ENCODE measurements at regions not wholly inside any gene's neighbourhood (a gene's known extent, or its start where the extent isn't known, plus 50 kb on each side); places are given as distances from the start of the nearest gene placed in this dataset.

- Histone ChIP-seq H3K4me2 (ENCODE audit: insufficient read depth, low read length) (no peak overlapping the region), H3K9ac (replicated peaks; ENCODE audit: extremely low read depth, insufficient read depth, low read length) (no peak overlapping the region), H2AFZ (ENCODE audit: low read depth, low read length) (no peak overlapping the region), H3K4me1 (ENCODE audit: control insufficient read depth, extremely low read depth, insufficient read depth, low read length) (no peaks in the 10 kb centered on the region), H3K27me3 (ENCODE audit: control insufficient read depth in 2 of 2, insufficient read depth in 2 of 2, low read length in 2 of 2) (no peaks in the 10 kb centered on the region), H3K27ac (ENCODE audit: insufficient read depth, low read depth, low read length) (no peak overlapping the region), H3K36me3 (ENCODE audit: control insufficient read depth in 2 of 2, extremely low read depth in 1 of 2, insufficient read depth in 2 of 2, low read length in 2 of 2) (no peaks in the 10 kb centered on the region), H3K4me3 (replicated peaks in 1 of 3; ENCODE audit: insufficient read depth in 1 of 3, low read depth in 1 of 3, low read length in 3 of 3) (no peak overlapping the region), H3K9me3 (replicated peaks; ENCODE audit: control insufficient read depth, insufficient read depth, low read length) (no peaks in the 10 kb centered on the region), H3K9me1 (replicated peaks; ENCODE audit: control insufficient read depth, extremely low read depth, insufficient read depth, low read length) (no peaks in the 10 kb centered on the region), H3K79me2 (ENCODE audit: control insufficient read depth, insufficient read depth, low read length) (no peaks in the 10 kb centered on the region), H4K20me1 (replicated peaks; ENCODE audit: control insufficient read depth, extremely low read depth, insufficient read depth, low read length) (no peaks in the 10 kb centered on the region)
- TF ChIP-seq MYC (IDR thresholded peaks at IDR 0.05; ENCODE audit: low read depth, low read length) (no peak), MAX (IDR thresholded peaks at IDR 0.05; ENCODE audit: insufficient read depth, insufficient read length) (no peak), CTCF (IDR thresholded peaks at IDR 0.05; ENCODE audit: extremely low read depth in 1 of 2, insufficient read depth in 1 of 2, low read depth in 1 of 2, low read length in 2 of 2) (no peak), GATA2 (IDR thresholded peaks at IDR 0.05; ENCODE audit: insufficient read depth, insufficient read length, low read depth, low read length) (no peak), JUN (IDR thresholded peaks at IDR 0.05; ENCODE audit: borderline replicate concordance, insufficient read depth, insufficient read length, low read depth) (no peak), EZH2 (IDR thresholded peaks at IDR 0.05; ENCODE audit: borderline replicate concordance, low read depth, low read length, severe bottlenecking) (no peak), FOS (IDR thresholded peaks at IDR 0.05; ENCODE audit: borderline replicate concordance, insufficient read depth, low read length) (no peak), POLR2A (IDR thresholded peaks at IDR 0.05; ENCODE audit: low read depth, low read length) (no peak), POLR2AphosphoS5 (IDR thresholded peaks at IDR 0.05; ENCODE audit: insufficient read depth, low read depth, low read length) (no peak)
- intact Hi-C loops (cut with micrococcal nuclease) (no loop called here), dilution Hi-C loops (cut with MboI; ENCODE audit: extremely low pct_ligation_motif_present, low sequenced_read_pairs) (no loop called here)
- no peak for FAIRE-seq
- CTCF ChIA-PET = no interaction called here
- POLR2A ChIA-PET = no interaction called here
- no peak for DNase-seq (ENCODE audit: low read depth, low spot score)
- no TSS peak for BruUV-seq (replicated peaks)
Observed at GRCh38 chr20:9015984-9016324, 52.9 kb upstream of the PLCB4 start.
